K562 (cell line): ENCODE measurements at regions not wholly inside any gene's neighbourhood (a gene's known extent, or its start where the extent isn't known, plus 50 kb on each side); places are given as distances from the start of the nearest gene placed in this dataset.

Source experiments
- GTF2E2 ChIP-seq: fragments of 200-800 bp; sonication (Bioruptor generic); IDR thresholded peaks from 2 replicates; pipeline ENCODE4 v1.6.1; 2016; ENCODE audit warnings: missing genetic modification characterization, missing compliant biosample characterization
- ILF3 ChIP-seq: fragments of 450-650 bp; IDR thresholded peaks from 2 replicates; pipeline ENCODE4 v1.6.1; 2018; ENCODE audit warnings: antibody characterized with exemption, mild to moderate bottlenecking, moderate library complexity, borderline replicate concordance
- NFE2L1 ChIP-seq: fragments of 450-650 bp; IDR thresholded peaks from 2 replicates; pipeline ENCODE4 v1.6.1; 2016; ENCODE audit warnings: missing genetic modification characterization, low read depth, mild to moderate bottlenecking, missing compliant biosample characterization, moderate library complexity, borderline replicate concordance
- SP2 ChIP-seq: IDR thresholded peaks from 2 replicates; pipeline ENCODE4 v1.6.1; 2011; ENCODE audit warnings: mild to moderate bottlenecking, low read depth, low read length, moderate library complexity; ENCODE audit not compliant: poor library complexity, severe bottlenecking; ENCODE audit errors: extremely low read depth
- TCF3 ChIP-seq: sonication (generic); formaldehyde crosslinking; IDR thresholded peaks from 2 replicates; pipeline ENCODE4 v1.4.0; 2020; ENCODE audit warnings: mild to moderate bottlenecking, missing genetic modification reagents
- TF ChIP-seq, protein P1 (sequence below): fragments of 450-650 bp; IDR thresholded peaks from 2 replicates; pipeline ENCODE4 v1.6.1; 2017; ENCODE audit warnings: antibody characterized with exemption, mild to moderate bottlenecking
- TF ChIP-seq, protein P2 (sequence below): fragments of 450-650 bp; formaldehyde crosslinking; IDR thresholded peaks from 2 replicates; pipeline ENCODE4 v1.4.0; 2020; ENCODE audit warnings: mild to moderate bottlenecking, moderate library complexity

DNA sequence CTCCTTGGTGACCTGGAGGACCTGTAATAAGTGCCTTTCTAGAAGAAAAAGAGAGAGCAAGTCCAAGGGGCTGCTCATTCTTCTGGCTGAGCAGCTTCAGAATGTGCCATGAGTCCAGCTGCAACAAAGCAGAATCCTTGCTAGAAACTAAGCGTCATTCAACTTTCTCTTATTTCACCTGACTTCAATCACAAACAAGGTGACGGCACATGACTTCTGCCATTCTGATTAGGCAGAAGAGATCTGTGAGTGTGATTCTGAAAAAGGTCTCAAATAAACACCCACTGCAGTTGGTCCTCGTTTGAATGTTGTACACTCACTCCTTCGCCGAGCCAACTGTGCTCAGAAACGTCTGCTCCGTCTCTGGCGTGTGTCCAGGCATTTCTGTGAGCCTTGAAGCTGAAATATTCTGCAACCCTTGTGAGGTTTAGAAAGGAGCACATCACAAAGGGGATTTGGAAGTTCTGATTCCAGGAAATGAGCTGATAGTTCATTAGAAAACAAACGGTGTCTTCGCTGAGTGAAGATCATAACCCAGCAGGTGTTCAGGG lies 623.8 kb upstream of the KIRREL3 start (continued):
- TF ChIP-seq, protein P1, sequence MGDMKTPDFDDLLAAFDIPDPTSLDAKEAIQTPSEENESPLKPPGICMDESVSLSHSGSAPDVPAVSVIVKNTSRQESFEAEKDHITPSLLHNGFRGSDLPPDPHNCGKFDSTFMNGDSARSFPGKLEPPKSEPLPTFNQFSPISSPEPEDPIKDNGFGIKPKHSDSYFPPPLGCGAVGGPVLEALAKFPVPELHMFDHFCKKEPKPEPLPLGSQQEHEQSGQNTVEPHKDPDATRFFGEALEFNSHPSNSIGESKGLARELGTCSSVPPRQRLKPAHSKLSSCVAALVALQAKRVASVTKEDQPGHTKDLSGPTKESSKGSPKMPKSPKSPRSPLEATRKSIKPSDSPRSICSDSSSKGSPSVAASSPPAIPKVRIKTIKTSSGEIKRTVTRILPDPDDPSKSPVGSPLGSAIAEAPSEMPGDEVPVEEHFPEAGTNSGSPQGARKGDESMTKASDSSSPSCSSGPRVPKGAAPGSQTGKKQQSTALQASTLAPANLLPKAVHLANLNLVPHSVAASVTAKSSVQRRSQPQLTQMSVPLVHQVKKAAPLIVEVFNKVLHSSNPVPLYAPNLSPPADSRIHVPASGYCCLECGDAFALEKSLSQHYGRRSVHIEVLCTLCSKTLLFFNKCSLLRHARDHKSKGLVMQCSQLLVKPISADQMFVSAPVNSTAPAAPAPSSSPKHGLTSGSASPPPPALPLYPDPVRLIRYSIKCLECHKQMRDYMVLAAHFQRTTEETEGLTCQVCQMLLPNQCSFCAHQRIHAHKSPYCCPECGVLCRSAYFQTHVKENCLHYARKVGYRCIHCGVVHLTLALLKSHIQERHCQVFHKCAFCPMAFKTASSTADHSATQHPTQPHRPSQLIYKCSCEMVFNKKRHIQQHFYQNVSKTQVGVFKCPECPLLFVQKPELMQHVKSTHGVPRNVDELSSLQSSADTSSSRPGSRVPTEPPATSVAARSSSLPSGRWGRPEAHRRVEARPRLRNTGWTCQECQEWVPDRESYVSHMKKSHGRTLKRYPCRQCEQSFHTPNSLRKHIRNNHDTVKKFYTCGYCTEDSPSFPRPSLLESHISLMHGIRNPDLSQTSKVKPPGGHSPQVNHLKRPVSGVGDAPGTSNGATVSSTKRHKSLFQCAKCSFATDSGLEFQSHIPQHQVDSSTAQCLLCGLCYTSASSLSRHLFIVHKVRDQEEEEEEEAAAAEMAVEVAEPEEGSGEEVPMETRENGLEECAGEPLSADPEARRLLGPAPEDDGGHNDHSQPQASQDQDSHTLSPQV = no peak
- TF ChIP-seq, protein P2, sequence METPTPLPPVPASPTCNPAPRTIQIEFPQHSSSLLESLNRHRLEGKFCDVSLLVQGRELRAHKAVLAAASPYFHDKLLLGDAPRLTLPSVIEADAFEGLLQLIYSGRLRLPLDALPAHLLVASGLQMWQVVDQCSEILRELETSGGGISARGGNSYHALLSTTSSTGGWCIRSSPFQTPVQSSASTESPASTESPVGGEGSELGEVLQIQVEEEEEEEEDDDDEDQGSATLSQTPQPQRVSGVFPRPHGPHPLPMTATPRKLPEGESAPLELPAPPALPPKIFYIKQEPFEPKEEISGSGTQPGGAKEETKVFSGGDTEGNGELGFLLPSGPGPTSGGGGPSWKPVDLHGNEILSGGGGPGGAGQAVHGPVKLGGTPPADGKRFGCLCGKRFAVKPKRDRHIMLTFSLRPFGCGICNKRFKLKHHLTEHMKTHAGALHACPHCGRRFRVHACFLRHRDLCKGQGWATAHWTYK (CRISPR knock-in tag) = no peak
- TF ChIP-seq TCF3 (CRISPR knock-in tag) (no peak), GTF2E2 (tag) (no peak), ILF3 (no peak), SP2 (no peak), NFE2L1 (tag) (no peak)
